ENCODE measurements at regions not wholly inside any gene's neighbourhood (a gene's known extent, or its start where the extent isn't known, plus 50 kb on each side); places are given as distances from the start of the nearest gene placed in this dataset.

GRCh38 chr2:172373076-172373475, 54.3 kb upstream of the ITGA6 start:
- no peak for DNase-seq

DNA sequence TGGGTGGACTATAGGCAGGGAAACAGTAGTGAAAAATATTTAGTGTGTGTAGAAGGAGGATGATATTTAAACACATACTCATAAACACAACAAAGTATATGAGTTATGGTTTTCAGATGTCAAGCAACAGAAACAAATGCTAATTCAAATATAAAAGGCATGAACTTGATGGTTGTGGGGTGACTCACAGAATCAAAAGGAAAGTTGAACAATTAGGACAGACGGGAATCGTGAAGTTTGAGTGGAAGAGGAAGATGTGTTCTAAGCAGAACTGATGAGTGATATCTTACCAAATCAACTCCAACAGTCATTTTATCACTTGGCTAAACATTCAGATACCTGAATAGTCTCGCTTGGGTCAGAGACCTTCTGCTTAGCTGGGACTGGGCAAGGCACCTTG, 53.6 kb upstream of the ITGA6 start:
- no peak for DNase-seq

DNA sequence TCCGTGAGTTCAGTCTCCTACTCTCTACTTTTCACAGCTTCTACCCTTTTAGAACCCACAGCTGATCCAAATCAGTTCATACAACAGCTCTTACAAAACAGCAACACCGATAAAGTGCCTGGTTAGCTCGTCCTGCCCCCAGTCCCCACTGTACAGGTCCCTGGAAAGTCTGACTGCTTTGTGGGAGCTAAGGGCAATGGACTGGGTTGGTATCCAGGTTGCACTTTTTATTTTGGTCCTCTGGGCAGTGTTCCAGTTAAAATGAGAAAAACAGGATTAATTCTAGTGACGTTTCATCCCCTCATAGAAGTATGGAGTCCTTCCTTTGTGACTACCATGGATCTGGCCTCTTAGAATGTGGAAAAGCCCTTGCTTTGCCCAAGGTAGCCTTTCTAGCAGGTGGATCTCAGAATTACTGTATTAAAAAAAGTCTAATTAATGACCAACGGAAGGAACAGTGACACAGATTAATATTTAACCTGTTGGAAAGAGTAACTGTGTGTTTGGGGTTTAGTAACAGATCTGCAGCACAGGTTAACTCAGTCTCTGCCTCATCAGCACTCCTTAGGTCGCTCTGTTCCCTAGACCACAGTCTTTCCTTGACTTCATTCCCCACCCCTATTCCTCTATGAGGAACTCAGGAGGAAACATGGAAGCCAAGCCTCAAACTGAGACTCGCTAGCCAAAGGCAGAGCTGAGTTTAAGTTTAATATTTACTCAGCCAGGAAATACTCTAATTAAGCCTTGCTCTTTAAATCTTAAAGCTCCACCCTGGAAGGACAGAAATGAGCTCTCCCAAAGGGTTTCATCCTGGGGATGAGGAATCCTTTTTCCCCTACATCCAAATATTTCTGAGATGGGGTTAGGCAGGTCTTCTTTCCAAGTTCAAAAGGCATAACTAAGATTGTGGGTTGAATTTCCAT, 52.8 kb upstream of the ITGA6 start:
- DNase-seq, result no peak

DNA sequence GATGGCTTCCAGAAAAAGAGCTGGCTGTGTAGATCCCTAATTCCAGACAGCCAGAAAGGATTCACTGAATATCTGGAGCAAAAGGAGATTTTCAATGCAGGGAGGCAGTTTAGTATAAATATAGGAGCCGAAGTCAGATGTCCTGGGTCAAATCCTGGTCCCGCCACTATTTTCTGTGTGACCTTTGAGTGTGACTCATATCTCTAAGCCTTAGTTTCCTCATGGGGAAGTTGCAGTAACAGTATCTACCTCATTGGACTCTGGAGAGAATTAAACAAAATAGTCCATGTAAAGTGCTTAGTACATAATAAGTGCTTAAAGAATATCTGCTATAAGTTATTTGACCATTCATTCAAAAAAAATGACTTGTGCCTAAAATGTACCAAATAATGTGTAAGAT, 52.1 kb upstream of the ITGA6 start:
- DNase-seq, result no peak

- DNase-seq, result no peak
These were observed 51.4 kb upstream of the ITGA6 start for GRCh38 chr2:172376016-172376415.

DNA sequence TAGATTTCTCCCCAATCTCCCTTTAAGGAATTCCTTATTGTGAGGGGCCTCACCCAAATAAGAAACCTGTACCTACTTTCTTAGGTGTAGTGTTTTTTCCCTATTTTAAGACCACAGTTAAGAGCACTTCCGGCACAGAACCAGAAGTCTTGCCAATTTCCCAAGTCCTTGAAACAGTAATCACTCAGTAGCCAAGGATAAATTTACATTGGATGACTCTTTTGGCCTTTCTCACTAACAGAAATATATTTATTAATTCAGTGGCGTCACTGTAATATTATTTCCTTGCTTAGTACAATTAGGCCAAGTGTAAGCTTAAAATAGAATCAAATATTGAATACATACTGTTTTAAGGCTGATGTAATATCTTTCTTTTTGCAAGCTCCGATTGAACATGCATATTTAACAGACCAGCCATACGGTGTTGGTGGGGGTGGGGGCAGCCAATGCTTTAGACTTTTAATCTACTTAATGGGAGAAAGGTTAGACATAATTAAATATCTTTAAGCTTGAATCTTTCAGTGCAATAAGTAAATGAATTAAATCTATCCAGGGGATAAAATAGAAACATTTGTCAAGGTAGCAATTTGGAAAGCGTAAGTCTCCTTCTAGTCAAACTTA, 50.8 kb upstream of the ITGA6 start:
- no peak for DNase-seq

GRCh38 chr2:172377408-172377807, 50.0 kb upstream of the ITGA6 start:
- DNase-seq, result no peak

Data from activated CD4-positive, alpha-beta T cell treated with anti-CD3 and anti-CD28 coated beads for 4 hours (primary cell).